Suprapubic skin (tissue), 3 donors: ENCODE measurements at regions not wholly inside any gene's neighbourhood (a gene's known extent, or its start where the extent isn't known, plus 50 kb on each side); places are given as distances from the start of the nearest gene placed in this dataset.

Experiments
- EP300 ChIP-seq: sonication (generic); formaldehyde crosslinking; IDR thresholded peaks from one replicate; pipeline ENCODE4 v1.6.1; 2017; ENCODE audit warnings: antibody characterized with exemption
- POLR2A ChIP-seq, 2 donors: fragments of 450-650 bp; IDR thresholded peaks; one replicate each; pipeline ENCODE4 v1.6.1; 2017; ENCODE audit warnings: antibody characterized with exemption in 2 of 2, mild to moderate bottlenecking in 2 of 2, moderate library complexity in 2 of 2
- TF ChIP-seq, protein P1 (sequence below), 2 donors: fragments of 200-600 bp in 1 of 2; fragments of 450-650 bp in 1 of 2; sonication (generic) in 1 of 2; IDR thresholded peaks; one replicate each; pipeline ENCODE4 v1.5.1; 2016 to 2019; ENCODE audit warnings: antibody characterized with exemption in 2 of 2, mild to moderate bottlenecking in 1 of 2, moderate library complexity in 1 of 2

DNA sequence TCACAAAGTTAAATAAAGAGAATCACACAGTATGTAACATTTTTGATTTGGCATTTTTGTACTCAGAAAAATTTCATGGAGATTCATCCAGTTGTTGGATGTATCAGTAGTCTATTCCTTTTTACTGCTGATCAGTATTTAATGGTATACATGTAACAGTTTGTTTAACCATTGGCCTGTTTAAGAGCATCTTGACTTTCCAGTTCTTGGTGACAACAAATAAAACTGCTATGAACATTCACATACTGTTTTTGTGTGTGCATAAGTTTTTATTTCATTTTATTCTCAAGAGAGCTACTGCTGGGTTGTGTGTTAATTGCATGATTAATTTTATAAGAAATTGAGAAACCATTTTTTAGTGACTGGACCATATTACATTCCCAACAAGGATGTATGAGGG is 694.5 kb upstream of the RAB6C start:
- TF ChIP-seq, protein P1, sequence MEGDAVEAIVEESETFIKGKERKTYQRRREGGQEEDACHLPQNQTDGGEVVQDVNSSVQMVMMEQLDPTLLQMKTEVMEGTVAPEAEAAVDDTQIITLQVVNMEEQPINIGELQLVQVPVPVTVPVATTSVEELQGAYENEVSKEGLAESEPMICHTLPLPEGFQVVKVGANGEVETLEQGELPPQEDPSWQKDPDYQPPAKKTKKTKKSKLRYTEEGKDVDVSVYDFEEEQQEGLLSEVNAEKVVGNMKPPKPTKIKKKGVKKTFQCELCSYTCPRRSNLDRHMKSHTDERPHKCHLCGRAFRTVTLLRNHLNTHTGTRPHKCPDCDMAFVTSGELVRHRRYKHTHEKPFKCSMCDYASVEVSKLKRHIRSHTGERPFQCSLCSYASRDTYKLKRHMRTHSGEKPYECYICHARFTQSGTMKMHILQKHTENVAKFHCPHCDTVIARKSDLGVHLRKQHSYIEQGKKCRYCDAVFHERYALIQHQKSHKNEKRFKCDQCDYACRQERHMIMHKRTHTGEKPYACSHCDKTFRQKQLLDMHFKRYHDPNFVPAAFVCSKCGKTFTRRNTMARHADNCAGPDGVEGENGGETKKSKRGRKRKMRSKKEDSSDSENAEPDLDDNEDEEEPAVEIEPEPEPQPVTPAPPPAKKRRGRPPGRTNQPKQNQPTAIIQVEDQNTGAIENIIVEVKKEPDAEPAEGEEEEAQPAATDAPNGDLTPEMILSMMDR (IDR thresholded peaks at IDR 0.05), result no peak
- TF ChIP-seq EP300 (no peak), POLR2A (IDR thresholded peaks at IDR 0.05) (no peak)
